ENCODE measurements at regions not wholly inside any gene's neighbourhood (a gene's known extent, or its start where the extent isn't known, plus 50 kb on each side); places are given as distances from the start of the nearest gene placed in this dataset.

DNA sequence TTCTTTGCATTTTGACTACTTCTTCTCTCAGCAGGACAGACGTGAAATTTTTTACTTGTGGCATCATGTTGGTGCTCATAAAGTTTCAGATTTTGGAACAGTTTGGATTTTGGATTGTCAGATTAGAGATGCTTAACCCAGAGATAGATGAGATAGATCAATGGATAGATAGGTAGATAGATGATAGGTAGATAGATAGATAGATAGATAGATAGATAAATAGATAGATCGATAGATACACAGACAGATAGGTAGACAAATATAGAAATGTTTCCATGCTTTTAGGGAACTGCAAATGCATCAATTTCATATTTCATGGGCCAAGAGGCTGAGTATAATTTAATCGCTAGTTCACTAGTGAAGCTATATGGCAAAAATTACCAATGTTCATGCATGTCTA lies 981.5 kb upstream of the ADGRB3 start:
- TF ChIP-seq, protein P1, sequence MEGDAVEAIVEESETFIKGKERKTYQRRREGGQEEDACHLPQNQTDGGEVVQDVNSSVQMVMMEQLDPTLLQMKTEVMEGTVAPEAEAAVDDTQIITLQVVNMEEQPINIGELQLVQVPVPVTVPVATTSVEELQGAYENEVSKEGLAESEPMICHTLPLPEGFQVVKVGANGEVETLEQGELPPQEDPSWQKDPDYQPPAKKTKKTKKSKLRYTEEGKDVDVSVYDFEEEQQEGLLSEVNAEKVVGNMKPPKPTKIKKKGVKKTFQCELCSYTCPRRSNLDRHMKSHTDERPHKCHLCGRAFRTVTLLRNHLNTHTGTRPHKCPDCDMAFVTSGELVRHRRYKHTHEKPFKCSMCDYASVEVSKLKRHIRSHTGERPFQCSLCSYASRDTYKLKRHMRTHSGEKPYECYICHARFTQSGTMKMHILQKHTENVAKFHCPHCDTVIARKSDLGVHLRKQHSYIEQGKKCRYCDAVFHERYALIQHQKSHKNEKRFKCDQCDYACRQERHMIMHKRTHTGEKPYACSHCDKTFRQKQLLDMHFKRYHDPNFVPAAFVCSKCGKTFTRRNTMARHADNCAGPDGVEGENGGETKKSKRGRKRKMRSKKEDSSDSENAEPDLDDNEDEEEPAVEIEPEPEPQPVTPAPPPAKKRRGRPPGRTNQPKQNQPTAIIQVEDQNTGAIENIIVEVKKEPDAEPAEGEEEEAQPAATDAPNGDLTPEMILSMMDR (IDR thresholded peaks at IDR 0.05; ENCODE audit: low read length) = no peak
- TF ChIP-seq EZH2phosphoT487 (IDR thresholded peaks at IDR 0.05; ENCODE audit: low read length) = no peak
